NOMO-1 treated with dmso at 0.1 percent for 144 hours (cell line): ENCODE measurements at regions not wholly inside any gene's neighbourhood (a gene's known extent, or its start where the extent isn't known, plus 50 kb on each side); places are given as distances from the start of the nearest gene placed in this dataset.

Experiments
- DNase-seq: peaks from one replicate; lab custom pipeline; 2025; ENCODE audit not compliant: unreplicated experiment; lab: John Stamatoyannopoulos, UW

DNA sequence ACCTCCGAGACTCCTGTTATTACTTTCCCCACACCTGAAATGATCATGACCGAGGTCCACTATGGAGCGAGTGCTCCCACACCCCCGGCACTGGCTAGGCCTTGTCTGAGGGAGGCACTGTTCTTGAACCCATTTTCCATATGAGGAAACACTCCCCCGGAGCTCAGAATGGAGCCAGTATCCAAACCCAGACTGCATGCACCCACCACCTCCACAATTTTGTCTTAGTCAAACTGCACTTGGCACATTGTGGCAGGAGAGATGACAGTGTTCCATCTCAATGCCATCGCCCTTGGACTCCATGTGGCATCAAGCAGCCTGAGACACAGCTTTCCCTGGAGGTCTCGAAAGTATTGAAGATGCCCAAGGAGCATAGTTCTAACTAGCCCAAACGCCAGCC lies 154.1 kb downstream of the NUP210 start:
- no peak for DNase-seq

DNA sequence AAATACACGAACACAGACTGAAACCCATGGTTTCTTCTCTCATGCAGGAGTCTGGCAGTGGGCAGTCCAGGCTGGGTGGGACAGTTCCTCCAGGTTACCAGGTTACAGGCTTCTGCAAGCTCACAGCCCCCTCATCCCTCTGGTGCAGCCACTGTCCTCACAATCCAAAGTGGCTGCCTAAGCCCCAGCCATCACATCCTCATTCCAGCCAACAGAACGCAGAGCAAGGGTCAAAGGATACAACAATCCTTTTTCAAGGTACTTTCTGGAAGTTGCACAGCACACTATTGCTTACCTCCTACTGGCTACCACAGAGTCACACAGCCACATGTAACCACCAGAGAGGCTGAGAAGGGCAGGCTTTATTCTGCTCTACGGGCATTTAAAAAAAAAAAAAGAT lies 154.6 kb downstream of the NUP210 start:
- DNase-seq, result no peak

DNA sequence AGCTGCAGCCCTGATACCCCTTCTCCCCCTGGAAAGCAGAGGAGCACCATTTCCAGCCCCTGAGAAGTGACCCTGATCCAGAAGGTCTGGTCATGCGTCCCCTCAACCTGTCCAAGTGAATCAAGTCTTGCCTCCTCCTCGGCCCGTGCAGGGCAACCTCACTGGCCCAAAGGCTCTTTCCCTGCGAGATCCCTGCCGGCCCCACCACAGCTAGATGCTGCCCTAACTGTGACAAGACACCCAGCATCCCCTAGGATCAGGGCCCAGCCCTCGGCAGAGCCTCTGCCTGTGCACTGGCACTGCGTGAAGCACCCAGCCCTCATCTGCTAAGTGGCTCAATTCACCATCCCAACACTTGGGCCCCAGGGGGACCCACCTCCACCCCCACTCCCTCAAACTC lies 155.1 kb downstream of the NUP210 start:
- DNase-seq, result no peak

DNA sequence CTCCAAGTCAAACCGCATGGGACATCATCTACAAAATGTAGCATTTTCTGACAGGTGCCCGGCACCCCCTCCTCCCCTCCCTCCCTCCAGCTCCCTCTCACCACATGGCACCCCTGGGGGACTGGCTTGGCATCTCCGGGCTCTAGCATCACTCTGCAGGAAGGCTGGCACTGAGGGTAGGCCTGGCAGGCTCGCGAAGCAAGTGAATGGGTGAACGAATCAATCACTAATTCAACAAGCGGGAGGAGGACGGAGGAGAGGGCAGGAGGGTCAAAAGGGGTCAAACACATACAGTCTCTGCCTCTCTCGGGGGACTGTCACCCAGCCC lies 155.7 kb downstream of the NUP210 start:
- DNase-seq, result no peak

DNA sequence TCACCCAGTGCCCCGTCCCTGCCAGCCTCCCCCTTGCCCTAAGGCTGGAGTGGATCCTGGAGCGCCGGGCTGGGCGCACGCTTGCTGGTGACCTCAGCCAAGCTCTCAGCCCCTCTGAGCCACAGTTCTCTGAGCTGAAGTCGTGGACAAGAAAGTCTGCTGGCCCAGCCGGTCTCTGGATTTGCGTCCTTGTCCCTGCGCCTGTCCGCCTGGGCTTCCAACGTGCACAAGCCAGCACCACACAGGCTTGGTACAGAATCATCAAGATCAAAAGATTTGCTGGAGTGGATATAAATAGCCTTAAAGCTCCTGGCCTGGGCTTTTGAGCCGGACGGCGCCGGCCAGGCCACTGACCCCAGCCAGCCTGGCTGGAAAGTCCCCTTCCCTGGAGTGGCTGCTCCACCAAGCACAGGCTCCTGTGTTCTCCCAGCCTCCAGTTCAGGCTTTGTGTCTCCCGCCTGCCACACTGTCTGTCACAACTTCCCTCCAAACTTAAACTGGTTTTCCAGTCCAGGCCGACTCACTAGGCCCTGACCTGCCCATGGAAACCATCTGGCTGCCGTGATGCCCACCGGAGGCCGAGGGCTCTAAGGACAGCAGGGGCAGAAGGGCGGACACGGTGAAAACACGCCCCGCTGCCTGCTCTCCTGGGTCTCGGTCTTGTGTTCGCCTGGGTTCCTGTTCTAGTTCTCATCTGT lies 156.2 kb downstream of the NUP210 start:
- no peak for DNase-seq

DNA sequence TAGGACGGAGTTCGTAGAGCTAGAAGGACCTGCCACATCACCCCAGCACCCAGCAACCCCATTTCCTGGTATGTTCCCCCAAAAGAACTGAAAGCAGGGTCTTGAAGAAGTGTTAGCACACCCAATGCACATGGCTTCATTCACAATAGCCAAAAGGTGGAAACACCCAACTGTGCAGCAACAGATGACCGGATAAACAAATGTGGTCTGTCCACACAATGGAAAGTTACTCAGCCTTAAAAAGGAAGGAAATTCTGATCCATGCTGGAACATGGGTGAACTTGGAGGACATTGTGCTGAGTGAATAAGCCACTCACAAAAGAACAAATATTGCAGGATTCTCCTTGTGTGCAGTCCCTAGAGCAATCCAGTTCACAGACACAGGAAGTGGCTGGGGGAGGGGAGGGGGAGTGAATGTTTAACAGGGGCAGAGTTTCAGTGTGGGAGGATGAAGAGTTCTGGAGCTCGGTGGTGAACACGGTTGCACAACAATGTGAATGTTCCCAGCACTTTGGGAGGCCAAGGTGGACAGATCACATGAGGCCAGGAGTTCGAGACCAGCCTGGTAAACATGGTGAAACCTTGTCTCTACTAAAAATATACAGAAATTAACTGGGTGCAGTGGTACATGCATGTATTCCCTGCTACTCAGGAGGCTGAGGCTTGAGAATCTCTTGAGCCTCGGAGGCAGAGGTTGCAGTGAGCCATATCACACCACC lies 157.5 kb downstream of the NUP210 start:
- no peak for DNase-seq

DNA sequence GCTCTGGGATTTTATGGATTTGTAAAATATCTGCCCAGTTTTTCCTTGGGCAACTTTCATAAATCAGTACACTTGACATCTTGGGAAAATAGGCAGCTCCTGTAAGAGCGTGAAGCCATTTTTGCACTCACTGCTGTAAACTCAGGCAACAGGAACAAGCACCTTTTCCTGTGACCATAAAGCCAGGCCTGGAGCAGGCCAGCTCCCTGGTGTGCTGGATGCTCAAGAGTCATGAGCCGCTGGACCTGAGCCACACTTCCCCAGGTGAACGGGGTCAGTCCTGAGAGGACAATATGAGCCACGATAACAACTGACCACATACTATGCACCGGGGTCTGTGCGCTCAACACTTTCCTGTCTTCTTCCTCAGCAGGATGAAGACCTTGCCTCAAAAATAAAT lies 158.2 kb downstream of the NUP210 start:
- no peak for DNase-seq

DNA sequence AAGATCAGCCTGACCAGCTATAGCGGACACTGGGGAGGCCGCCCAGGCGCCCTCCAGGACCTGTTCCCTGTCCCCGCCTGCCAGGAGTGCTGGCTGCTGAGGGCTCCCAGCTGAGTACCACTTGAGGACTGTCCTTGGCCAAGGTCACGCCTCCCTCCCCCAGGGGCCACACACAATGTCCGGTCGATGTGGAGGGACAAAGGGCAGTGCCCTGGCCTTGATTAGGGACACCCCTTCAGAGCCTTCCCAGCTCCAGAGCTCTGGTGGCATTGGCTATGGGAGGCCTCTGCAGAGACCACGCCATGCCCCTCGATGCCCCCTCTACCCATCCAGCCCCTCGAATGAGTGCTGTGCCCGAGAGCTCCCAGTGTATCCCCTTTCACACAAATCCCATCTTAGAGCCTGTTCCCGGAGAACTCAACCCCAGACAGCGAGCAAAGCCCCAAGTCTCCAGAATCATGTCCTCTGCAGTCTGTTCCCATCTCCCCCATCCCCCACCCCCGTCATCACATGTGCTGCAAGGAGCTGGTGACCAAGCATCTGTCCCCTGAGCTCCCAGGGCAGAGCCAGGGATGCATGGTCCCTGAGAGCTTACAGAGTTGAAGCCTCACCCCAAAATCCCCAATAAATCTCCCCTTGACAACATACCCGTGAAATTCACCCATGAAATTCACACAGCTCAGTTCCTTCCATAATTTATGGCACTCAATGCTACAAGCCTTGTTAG lies 158.9 kb downstream of the NUP210 start:
- no peak for DNase-seq

DNA sequence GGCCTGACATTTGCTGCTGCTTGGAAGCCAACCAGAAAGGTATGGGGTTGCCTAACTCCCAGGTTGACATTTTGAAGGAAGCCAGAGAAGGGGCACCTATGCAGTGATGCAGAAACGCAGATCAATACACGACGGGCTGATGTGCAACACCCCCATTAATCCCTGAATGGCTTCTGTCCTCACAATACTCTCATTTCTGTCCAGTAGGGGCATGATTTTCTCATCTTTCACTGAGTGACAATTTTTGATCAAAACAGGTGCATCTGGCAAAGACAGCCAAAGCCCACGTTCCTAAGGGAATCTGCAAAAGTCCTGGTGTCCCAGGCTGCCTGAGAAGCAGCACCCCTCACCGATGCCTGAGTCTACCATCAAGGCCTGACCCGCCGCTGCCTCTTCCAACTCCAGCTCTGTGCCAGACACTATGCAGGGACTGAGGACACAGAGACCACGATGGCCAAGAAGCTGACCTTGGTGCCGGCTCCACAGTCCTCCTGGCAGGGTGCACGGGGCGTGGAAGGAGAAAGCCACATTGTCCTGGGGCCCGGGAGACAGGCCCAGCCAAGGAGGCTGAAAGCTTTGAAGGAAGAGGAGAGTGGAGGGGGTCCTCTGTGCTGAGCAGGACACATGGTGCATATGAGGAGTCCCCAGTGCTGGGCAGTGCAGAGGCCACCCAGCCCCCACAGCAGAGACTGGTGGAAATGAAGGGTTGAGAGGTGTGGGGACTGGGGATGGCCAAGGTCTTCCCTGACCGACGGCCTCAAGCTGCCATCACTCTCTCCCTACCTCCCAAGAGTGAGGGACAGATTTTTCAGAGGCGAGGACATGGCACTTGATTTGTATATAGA lies 159.6 kb downstream of the NUP210 start:
- DNase-seq, result no peak

DNA sequence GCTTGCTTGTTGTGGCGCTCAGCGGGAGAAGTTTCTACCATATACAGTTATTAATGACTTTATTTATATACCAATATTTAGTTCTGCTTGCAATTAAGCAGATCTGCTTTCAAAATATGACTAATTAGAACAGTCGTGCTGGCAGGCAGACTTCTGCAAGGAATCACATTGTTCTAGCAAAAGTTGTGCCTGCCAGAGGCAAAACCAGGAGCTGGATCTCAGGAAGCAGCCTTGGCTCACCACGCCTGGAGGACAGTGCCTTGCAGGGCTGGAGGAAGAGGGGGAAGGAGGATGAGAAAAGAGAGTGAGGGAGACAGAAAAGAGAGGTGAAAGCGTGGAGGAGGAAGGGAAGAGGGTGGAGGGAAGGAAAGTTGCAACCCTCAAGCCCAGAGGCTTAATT lies 160.3 kb downstream of the NUP210 start:
- DNase-seq, result no peak

DNA sequence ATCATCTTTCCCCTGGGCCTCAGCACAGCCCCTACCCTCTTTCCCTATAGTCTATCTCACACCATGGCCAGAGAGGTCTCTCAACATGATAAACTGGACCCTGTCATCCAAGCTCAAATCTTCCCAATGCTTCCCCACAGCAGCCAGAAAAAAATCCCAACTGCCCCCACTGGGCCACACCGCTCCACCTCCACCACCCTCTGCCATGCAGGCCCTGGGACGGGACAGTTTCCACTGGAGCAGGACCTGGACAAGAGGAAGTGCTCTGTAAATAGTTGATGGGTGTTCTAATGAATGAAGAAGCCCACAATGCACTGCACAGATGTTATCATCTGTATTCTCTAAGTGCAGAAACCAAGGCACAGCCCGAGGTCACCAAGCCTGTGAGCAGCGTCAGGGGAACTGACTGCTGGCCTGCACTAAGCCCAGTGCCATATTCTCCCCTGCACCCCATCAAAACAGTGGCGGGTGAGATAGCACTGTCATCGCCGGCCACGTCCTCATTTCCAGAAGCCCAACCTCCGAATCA lies 161.1 kb downstream of the NUP210 start:
- DNase-seq, result no peak

DNA sequence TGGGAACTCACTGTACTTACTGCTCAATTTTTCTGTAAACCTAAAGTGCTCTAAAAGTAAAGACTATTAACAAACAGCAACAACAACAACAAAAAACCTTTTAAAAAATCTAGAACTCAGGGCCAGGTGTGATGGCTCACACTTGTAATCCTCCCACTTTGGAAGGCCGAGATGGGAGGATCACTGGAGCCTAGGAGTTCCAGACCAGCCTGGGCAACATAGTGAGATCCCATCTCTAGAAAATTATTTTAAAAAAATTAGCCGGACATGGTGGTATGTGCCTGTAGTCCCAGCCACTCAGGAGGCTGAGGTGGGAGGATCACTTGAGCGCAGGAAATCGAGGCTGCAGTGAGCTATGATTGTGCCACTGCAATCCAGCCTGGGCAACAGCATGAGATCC lies 161.8 kb downstream of the NUP210 start:
- no peak for DNase-seq

DNA sequence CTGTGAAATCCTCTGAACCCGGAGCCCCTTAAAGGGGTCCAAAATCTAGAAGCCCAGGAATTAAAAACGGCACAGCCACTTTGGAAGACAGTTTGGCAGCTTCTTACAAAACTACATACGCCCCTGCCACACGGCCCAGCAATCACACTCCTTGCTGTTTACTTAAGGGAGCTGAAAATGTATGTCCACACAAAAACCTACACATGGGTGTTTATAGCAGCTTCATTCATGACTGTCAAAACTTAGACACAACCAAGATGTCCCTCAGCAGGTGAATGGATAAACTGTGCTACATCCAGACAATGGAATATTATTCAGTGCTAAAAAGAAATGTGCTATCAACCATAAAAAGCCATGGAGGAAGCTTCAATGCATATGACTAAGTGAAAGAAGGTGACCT lies 162.5 kb downstream of the NUP210 start:
- no peak for DNase-seq

DNA sequence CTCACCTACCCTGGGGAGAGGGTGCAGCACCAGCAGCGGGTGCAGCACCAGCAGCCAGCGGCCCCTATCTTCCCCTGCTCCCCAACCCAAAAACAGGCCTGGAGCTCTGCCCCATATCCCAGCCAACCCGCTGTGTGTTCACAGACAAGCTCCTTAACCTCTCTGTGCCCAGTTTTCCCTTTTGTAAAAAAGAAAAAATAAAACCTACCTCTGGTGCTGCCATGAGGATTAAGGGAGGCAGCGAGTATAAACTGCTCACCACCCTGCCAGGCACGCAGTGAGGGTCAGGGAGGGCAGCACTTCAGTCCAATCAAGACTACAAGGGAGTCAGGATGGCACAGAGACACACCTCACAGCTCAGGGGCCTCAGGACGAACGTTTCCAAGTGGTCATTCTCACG lies 163.3 kb downstream of the NUP210 start:
- no peak for DNase-seq

DNA sequence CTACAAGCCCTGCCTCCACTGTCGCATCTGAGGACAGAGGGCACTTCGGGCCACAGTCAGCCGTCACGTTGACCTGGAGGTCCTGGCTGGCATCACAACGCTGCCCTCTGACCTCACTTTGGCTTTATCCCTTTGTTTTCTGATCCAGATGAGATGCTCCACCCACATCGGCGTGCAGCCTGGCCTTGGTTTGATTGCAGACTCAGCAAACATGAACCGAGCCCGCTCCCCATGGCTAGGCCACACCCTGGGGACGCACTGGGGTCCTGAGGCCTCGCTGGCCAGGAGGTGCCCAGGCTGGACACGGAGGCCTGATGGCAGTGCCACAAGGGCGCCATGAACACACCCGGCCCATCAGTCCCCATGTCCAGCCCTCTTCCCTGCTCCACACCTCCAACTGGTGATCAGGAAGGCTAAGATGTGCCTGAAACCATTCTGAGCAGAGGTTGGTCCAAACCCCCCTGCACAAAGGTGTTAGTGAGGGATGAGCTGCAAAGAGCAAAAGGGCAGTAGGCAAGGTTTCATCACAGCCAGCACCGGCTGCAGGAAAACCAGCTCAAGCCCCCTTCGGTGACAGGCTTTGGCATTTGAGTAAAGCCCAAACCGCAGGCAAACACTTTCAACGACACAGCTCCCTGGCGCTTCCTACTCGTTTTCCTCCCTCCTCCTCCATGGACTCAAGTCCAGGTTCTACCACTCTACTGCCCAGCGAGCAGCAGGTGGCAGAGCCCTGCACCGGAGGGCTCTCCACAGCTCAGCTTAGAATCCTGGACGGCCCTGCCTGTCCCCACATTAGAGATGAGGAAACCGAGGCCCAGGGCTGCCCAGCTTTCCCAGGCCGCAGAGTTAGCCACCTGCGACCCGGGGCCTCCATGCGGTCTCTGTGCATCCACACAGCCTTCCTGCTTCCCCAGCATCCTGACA lies 165.8 kb downstream of the NUP210 start:
- DNase-seq, result no peak

DNA sequence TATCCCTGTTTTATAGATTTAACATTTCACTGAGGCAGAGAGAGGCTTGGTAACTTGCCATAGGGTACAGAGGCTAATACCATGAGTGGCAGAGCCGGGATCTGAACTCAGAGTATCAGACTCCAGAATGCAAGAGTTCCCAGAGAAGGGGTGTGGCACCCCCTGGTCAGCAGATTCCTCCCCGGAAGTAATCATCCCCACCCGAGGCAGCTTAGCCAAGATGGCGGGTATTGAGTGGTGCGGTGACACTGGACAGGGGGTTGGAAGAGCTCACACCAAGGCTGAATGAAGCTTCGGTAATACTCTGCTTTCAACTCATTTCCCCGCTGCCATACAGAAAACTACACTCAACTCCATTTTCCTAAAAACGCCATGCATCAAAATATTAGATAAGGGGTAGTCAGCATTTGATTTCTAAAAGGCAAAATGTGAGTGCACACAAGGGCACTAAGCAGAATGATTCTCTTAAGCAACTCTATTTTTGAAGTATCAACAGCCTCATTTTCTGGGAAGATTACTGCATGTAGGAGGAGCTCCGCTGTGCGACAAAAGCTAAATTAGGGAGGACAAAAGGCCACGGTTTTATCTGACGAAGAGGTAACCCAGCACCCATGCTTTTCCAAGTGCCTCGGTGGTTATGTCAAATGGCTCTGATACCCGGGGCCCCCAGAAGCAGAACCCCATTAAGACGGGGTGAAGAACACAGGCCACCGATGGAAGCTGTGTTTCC lies 166.7 kb downstream of the NUP210 start:
- DNase-seq, result no peak

DNA sequence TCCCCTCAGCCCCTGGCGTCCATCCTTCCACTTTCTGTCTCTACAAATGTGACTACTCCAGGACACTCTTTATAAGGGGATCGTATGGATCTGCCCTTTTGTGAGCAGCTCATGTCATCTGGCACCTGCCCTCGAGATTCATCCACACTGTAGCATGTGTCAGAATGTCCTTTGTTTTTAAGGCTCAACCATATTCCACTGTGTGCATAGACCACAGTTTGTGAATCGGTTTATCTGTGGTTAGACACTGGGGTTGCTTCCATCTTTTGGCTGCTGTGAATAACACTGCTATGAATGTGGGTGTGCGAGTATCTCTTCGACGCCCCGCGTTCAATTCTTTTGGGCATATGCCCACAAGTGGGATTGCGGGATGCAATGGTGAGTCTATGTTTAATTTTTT lies 167.9 kb downstream of the NUP210 start:
- DNase-seq, result no peak

DNA sequence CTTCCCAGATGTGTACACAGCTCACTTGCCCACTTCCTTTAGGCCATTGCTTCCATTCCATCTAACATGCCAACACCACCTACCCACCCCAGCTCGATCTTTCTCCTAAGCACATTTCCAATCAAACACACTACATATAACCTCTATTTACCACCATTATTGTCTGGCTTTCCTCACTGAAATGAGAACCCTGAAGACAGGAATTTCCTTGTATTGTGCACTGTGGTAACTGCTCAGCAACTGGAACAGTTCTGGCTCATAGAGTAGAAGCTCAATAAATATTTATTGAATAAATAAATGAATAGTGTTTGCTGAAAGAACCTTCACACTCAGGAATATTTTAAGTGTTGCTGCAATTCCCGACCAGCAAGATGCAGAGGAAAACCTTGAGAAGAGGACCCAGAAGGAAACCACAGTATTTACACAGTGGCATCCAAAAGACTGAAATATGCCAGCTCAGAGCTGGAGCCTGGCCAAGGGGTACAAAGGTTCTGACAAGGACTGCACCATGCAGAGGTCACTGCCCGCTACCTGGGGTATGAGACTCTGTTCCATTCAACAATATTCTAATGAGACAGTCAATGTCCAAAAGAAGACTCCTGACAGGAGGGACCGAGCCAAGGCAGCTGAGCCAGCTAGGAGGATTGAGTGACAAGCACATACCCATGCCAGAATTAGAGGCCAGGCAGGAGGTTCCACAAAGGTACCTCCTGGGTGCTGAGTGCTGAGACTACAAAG lies 168.8 kb downstream of the NUP210 start:
- DNase-seq, result no peak
